Motor neuron (in vitro differentiated cells): ENCODE measurements at regions not wholly inside any gene's neighbourhood (a gene's known extent, or its start where the extent isn't known, plus 50 kb on each side); places are given as distances from the start of the nearest gene placed in this dataset.

Source experiments
- ATAC-seq, 8 experiments: fragments of 200-7000 bp; cut with Tn5 transposase; replicated peaks in 6 of 8; 2 replicates each; pipeline ENCODE4 v1.8.0; 2021; ENCODE audit warnings: mild to moderate bottlenecking in 8 of 8, moderate library complexity in 8 of 8
- H3K27ac ChIP-seq, 2 donors: fragments of 250-450 bp; sonication (Bioruptor Pico); 2 replicates each; pipeline ENCODE4 v1.9.0; 2021; ENCODE audit warnings: antibody characterized with exemption in 2 of 2, mild to moderate bottlenecking in 2 of 2, moderate library complexity in 1 of 2
- H3K4me1 ChIP-seq, 2 donors: fragments of 250-450 bp; sonication (Bioruptor Pico); replicated peaks in 1 of 2; 2 replicates each; pipeline ENCODE4 v1.6.1; 2021; ENCODE audit warnings: antibody characterized with exemption in 2 of 2, mild to moderate bottlenecking in 2 of 2, moderate library complexity in 1 of 2
- H3K4me3 ChIP-seq, 5 donors: fragments of 250-450 bp; sonication (Bioruptor Pico); 2 replicates each; pipeline ENCODE4 v1.9.0; 2021; ENCODE audit warnings: antibody characterized with exemption in 5 of 5, mild to moderate bottlenecking in 5 of 5, moderate library complexity in 4 of 5
- WGBS, 10 experiments: fragments of 450-650 bp; shearing (Covaris generic); methylation state at CpG; one replicate each; pipeline ENCODE4 v1.0.0; 2022; 5-methylcytosine and 5-hydroxymethylcytosine counted together
- in situ Hi-C, 9 experiments: fragments of 400-800 bp; cut with MboI; loops; one replicate each; pipeline ENCODE4 v1.15.0; 2021; ENCODE audit warnings: low sequenced_read_pairs in 9 of 9, low pct_unique_long_range_greater_than_20kb in 2 of 9; ENCODE audit not compliant: unreplicated experiment in 9 of 9

DNA sequence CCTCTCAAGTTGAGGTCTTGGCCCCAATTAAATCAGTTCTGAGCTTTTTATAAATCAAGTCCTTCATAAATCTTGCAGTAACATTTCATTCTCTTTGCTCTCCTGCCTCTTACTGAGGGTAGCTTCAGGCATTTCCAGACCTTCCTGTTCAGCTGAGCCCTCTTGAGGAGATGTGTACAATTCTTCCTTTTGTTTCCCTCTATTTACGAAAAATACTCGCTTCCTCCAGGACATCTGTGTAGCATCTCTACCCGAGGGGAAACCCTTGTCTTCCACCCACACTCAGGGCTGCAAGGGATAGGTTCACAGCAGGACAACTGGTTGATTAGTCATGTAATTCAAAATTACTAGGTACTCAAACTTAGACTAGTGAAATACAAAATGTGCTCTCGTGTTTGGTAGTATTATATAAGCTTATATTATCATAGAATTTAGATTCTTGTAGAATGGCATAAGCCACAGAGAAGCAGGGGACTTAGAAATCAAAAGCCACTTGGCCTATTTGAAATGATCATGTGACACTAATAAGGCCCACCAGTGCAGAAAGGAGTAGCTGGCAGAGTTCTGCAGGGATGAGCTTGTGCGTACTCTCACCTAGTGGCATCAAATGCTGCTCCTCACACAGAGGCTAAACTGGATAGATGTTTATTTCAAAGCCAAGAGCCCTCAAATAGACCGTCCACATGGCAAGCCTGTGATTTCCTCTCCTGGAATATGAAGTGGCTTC lies 126.7 kb downstream of the GDAP2 start:
- peak overlapping the region in 1 of 2 donors; percentile 52 for H3K27ac ChIP-seq
- 13 to 85% (median 70%) methylated on average over 1 to 6 of the region's 6 CpGs for WGBS, 10 experiments
- ATAC-seq = peak in 4 of 8 experiments; percentile 7 to 63 (median 55)
- no peak overlapping the region for H3K4me3 ChIP-seq
- in situ Hi-C loops = no loop called here
- peaks cover 7 to 11% of the 10 kb centered on the region in 2 donors for H3K4me1 ChIP-seq

DNA sequence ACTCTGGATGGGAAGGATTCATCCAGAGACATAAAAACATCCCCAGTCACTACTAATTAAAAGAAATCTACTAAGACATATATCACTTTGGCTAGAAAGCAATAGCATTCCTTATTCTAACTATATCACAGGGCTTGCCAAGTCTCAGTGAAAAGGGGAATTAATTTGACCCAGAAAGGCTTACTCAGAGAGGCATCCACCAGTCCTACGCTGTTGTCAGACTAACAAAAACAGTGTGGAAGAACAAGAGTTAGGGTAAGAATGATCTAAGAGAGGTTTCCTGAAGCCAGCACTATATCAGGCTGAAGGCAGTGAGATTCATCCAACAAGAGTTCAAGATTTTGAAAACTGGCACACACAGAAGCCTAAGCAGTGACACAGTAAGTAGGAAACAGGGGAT lies 126.1 kb downstream of the GDAP2 start:
- Histone ChIP-seq H3K27ac (no peak overlapping the region), H3K4me1 (peaks cover 7 to 11% of the 10 kb centered on the region in 2 donors), H3K4me3 (no peak overlapping the region)
- ATAC-seq = no peak
- WGBS, 10 experiments = 17 to 100% (median 63%) methylated on average over 1 of the region's 1 CpG; no CpG with 5 or more reads in 2 of the 10 experiments
- in situ Hi-C loops = no loop called here

DNA sequence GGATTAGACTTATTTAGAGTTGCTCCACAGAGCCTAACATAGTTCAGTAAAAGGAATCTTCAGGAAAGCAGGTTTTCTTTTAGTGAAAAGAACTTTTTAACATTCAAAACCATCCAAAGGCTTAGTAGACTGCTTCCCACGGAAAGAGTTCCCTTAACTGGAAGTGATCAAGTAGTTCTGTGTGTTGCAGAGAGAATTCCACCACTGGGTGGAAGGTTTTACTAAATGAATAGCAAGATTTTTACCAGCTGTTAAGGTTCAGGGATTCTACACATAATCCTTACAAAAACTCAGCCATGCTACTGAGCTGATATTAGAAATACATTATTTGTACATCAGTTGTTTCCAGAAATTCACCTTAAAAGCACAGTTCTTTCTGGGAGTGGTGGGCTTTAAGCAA lies 119.7 kb downstream of the GDAP2 start:
- 0 to 80% (median 67%) methylated on average over 1 of the region's 1 CpG; no CpG with 5 or more reads in 1 of the 10 experiments for WGBS, 10 experiments
- Histone ChIP-seq H3K4me3 (no peak overlapping the region), H3K27ac (no peak overlapping the region), H3K4me1 (no peaks in the 10 kb centered on the region)
- in situ Hi-C loops = no loop called here
- peak in 1 of 8 experiments; percentile 15 for ATAC-seq

DNA sequence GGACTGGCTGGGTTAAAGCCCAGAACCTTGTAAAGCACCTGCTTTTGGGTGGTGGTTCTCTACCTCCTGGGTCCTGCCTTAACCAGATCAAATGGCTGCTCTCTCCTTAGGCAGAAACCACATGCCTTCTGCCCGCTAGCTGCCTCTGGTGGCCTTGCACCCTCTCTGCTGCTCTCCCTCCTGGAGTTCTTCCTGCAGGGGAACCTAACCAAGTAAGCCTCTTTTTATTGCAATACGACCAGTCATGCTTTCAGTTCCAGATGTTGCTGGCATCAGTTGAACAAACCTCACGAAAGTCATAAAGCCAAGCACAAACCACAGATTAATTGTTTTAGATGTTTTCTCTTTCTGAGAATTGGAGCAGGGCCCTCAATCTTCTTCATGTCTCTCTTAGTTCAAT lies 118.9 kb downstream of the GDAP2 start:
- 14 to 92% (median 64%) methylated on average over 1 to 3 of the region's 3 CpGs for WGBS, 10 experiments
- no peak overlapping the region for H3K4me3 ChIP-seq
- ATAC-seq = peak in 1 of 8 experiments; percentile 21
- no peaks in the 10 kb centered on the region for H3K4me1 ChIP-seq
- in situ Hi-C loops = no loop called here
- H3K27ac ChIP-seq = no peak overlapping the region

DNA sequence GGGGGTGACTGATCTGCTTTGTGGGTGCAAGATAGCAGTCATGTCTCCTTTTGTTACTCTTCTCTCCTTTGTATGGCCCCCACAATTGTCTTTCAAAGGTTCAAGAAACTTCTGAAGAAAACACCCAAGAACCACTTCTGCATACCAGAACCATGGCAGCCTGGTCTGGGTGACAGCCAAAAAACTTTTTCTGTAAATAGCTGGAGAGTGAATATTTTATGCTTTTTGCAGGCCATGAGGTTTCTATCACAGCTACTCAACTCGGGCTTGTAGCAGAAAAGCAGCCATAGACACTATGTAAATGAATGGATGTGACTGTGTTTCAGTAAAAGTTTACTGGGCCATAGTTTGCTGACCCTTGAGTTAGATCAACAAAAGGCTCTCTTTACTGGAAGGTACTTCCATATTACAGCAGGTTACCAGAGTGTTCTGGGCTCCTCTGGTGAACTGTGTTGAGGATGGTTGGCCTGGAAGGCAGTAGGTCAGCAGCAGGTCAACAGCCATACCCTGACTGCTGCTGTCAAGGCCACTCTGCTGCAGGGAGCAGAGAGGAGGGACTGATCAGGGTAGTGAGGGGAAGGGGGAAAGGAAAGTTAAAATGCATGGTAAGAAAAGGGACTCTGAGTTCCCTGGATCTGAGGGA lies 116.4 kb downstream of the GDAP2 start:
- ATAC-seq = peak in 4 of 8 experiments; percentile 26 to 78 (median 72)
- in situ Hi-C loops = no loop called here
- no peak overlapping the region for H3K4me3 ChIP-seq
- no peak overlapping the region for H3K27ac ChIP-seq
- H3K4me1 ChIP-seq = no peaks in the 10 kb centered on the region
- 0 to 83% (median 60%) methylated on average over 1 of the region's 1 CpG; no CpG with 5 or more reads in 5 of the 10 experiments for WGBS, 10 experiments
